ENCODE measurements at regions not wholly inside any gene's neighbourhood (a gene's known extent, or its start where the extent isn't known, plus 50 kb on each side); places are given as distances from the start of the nearest gene placed in this dataset.

DNA sequence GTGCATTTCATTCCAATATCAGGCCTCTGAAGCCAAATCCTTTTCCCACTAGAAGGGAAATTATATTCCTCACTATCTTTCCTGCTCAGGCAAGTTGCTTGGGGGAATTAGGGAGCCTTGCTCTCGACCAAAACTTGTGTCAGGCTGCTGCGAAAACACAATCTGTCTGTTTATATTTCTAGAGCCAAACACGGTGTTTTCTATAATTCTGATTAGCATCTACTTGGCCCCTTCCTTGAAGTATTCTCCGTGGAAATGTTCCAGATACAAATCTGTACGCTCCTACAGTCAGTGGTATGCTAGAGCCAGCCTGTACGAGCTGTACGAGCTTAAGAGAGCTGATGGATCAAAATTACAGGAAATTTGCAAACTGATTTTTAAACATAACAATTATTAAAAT is 299.3 kb upstream of the SALL1 start:
- TF ChIP-seq, protein P1, sequence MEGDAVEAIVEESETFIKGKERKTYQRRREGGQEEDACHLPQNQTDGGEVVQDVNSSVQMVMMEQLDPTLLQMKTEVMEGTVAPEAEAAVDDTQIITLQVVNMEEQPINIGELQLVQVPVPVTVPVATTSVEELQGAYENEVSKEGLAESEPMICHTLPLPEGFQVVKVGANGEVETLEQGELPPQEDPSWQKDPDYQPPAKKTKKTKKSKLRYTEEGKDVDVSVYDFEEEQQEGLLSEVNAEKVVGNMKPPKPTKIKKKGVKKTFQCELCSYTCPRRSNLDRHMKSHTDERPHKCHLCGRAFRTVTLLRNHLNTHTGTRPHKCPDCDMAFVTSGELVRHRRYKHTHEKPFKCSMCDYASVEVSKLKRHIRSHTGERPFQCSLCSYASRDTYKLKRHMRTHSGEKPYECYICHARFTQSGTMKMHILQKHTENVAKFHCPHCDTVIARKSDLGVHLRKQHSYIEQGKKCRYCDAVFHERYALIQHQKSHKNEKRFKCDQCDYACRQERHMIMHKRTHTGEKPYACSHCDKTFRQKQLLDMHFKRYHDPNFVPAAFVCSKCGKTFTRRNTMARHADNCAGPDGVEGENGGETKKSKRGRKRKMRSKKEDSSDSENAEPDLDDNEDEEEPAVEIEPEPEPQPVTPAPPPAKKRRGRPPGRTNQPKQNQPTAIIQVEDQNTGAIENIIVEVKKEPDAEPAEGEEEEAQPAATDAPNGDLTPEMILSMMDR (IDR thresholded peaks at IDR 0.05), result no peak
- intact Hi-C loops (cut with DNase I), result no loop called here
- no peaks in the 10 kb centered on the region for H3K36me3 ChIP-seq (ENCODE audit: insufficient read depth in 1 of 2, low read depth in 1 of 2)
- H3K27me3 ChIP-seq (ENCODE audit: insufficient read depth in 3 of 3, low read length in 2 of 3), result no peaks in the 10 kb centered on the region
- WGBS, 3 donors, result 35 to 42% (median 35%) methylated on average over 7 of the region's 7 CpGs
- DNase-seq, result no peak
- H3K27ac ChIP-seq, result no peak overlapping the region
- no peaks in the 10 kb centered on the region for H3K4me1 ChIP-seq
- H3K4me3 ChIP-seq, result no peak overlapping the region
- no peaks in the 10 kb centered on the region for H3K9me3 ChIP-seq
- no peak for ATAC-seq

DNA sequence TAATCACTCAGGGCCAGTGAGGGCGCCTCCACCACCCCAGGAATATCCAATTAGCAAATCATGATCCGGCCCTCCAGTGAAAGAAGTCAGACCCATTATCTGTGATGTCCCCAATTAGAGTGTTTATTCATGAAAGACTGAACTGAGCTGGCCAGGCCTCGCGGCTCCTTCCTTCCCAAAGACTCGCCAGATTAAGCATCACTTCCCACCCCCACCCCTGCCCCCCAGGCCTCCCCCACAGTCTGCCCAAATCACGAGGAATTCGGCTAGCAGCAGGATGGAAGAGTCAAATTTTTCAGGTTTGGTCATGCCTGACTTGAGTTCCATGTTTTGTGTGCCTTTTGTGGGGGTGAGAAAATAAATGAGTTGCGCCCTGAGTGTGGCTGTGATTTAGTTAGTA is 298.4 kb upstream of the SALL1 start:
- Histone ChIP-seq H3K27me3 (ENCODE audit: insufficient read depth in 3 of 3, low read length in 2 of 3) (no peaks in the 10 kb centered on the region), H3K4me1 (no peaks in the 10 kb centered on the region), H3K9me3 (no peaks in the 10 kb centered on the region), H3K36me3 (ENCODE audit: insufficient read depth in 1 of 2, low read depth in 1 of 2) (no peaks in the 10 kb centered on the region), H3K27ac (no peak overlapping the region), H3K4me3 (no peak overlapping the region)
- WGBS, 3 donors, result 46 to 53% (median 49%) methylated on average over 8 of the region's 8 CpGs
- intact Hi-C loops (cut with DNase I), result no loop called here
- DNase-seq (no peak), ATAC-seq (no peak)
- TF ChIP-seq, protein P1 (IDR thresholded peaks at IDR 0.05), result no peak

DNA sequence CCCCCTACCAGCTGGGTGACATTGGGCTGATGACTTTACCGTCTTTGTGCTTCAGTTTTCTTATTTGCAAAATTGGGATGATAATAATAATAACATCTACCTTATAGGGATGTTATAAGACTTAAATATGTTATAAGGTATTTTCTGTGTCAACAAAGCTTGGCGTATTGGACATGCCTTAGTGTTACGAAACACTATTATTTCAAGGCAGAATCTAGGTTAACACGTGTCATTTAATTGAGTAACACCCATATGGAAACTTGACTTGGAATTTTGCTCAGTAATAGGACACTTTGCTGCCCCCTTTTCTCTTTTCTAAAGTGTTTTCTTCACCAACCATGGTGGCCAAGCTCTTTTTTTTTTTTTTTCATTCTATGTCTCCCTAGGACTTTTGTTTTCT is 294.2 kb upstream of the SALL1 start:
- Histone ChIP-seq H3K27me3 (ENCODE audit: insufficient read depth in 3 of 3, low read length in 2 of 3) (peaks cover 0 to 5% (median 0%) of the 10 kb centered on the region in 3 donors), H3K36me3 (ENCODE audit: insufficient read depth in 1 of 2, low read depth in 1 of 2) (no peaks in the 10 kb centered on the region), H3K9me3 (no peaks in the 10 kb centered on the region), H3K27ac (no peak overlapping the region), H3K4me1 (no peaks in the 10 kb centered on the region), H3K4me3 (no peak overlapping the region)
- TF ChIP-seq, protein P1 (IDR thresholded peaks at IDR 0.05), result no peak
- WGBS, 3 donors, result 57 to 74% (median 73%) methylated on average over 4 of the region's 4 CpGs
- ATAC-seq, result no peak
- DNase-seq, result no peak
- intact Hi-C loops (cut with DNase I), result no loop called here

DNA sequence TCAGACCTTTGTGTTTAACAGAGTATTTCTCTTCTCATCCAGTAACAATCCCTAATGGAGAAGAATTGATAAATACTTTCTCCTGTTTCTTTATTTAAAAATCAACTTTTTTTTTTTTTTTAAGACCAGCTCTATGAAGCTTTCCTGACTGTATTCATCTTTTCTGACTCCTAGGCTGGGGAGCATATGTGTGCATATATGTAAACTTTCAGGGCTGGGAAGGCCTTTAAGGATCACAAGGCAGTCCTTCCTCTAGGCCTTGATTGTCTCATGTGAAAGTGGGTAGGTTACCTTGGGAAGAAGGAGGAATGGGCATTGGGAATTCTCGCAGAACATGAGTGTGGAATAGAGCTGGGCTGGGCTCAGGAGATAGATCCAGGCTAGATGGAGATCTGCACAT is 292.9 kb upstream of the SALL1 start:
- H3K4me3 ChIP-seq, result no peak overlapping the region
- DNase-seq (no peak), ATAC-seq (no peak)
- intact Hi-C loops (cut with DNase I), result no loop called here
- no peak overlapping the region for H3K27ac ChIP-seq
- no peaks in the 10 kb centered on the region for H3K4me1 ChIP-seq
- H3K27me3 ChIP-seq (ENCODE audit: insufficient read depth in 3 of 3, low read length in 2 of 3), result peaks cover 0 to 5% (median 0%) of the 10 kb centered on the region in 3 donors
- TF ChIP-seq, protein P1 (IDR thresholded peaks at IDR 0.05), result no peak
- WGBS, 3 donors, result 84 to 89% (median 87%) methylated on average over 1 of the region's 1 CpG
- no peaks in the 10 kb centered on the region for H3K9me3 ChIP-seq
- H3K36me3 ChIP-seq (ENCODE audit: insufficient read depth in 1 of 2, low read depth in 1 of 2), result no peaks in the 10 kb centered on the region

DNA sequence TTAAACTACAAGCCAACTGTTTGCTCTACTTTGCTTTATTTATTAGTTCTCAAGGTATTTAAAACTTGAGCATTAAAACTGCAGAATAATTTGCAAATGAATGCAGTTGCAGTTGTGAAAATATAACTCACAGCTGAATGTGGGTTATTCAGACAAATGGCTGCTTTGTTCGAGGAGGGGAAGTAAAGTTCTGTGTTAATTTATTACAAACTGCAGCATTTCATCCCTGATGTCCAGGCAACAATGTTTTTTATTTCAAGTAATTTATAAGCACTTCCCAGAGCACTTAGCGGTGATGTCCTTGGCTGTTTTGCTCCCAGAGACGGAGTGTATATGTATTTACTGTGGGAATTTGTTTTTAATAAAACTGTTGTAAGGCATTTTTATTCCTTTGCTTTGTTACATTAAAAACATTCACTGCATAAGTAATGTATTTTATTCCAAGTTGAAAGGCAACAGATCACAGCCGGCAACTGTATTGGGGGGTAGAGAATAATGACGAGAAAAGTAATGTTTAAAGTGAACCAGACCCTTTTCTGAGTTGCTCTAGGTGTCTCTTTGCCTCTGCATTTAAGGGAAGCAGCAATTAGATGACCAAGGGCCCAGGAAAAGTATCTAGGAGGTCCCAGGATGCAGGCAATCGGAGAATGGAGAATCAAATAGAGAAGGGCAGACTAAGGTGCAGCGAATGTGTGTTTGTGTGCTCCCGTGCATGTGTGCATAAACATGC is 291.2 kb upstream of the SALL1 start:
- DNase-seq (no peak), ATAC-seq (no peak)
- no peaks in the 10 kb centered on the region for H3K9me3 ChIP-seq
- TF ChIP-seq, protein P1 (IDR thresholded peaks at IDR 0.05), result no peak
- no peaks in the 10 kb centered on the region for H3K4me1 ChIP-seq
- no peak overlapping the region for H3K4me3 ChIP-seq
- WGBS, 3 donors, result 60 to 68% (median 63%) methylated on average over 8 of the region's 8 CpGs
- intact Hi-C loops (cut with DNase I), result no loop called here
- H3K27me3 ChIP-seq (ENCODE audit: insufficient read depth in 3 of 3, low read length in 2 of 3), result peaks cover 0 to 5% (median 0%) of the 10 kb centered on the region in 3 donors
- H3K27ac ChIP-seq, result no peak overlapping the region
- H3K36me3 ChIP-seq (ENCODE audit: insufficient read depth in 1 of 2, low read depth in 1 of 2), result no peaks in the 10 kb centered on the region

Data from psoas muscle (tissue), 7 donors.